IMR-90 (cell line): ENCODE measurements at regions not wholly inside any gene's neighbourhood (a gene's known extent, or its start where the extent isn't known, plus 50 kb on each side); places are given as distances from the start of the nearest gene placed in this dataset.

Source experiments
- ATAC-seq: fragments of 200-7000 bp; cut with Tn5 transposase; 2 replicates; pipeline ENCODE4 v1.9.1; 2020; ENCODE audit warnings: low read depth, mild to moderate bottlenecking, moderate library complexity
- BruUV-seq: library from RNA; stranded (reverse); fragments of 400-500 nt; replicated peaks from 2 replicates; lab custom pipeline; 2021; lab: Mats Ljungman, UMichigan
- CTCF ChIA-PET: fragments of 300-600 bp; formaldehyde crosslinking; extraction: SDS; loops from one replicate; lab custom pipeline; 2021; ENCODE audit warnings: antibody characterized with exemption; lab: Yijun Ruan, JAX
- POLR2A ChIA-PET: fragments of 300-600 bp; sonication (Branson Sonifier 250); formaldehyde crosslinking; loops from one replicate; lab custom pipeline; 2022; ENCODE audit warnings: antibody characterized with exemption; ENCODE audit not compliant: unreplicated experiment; lab: Charles Lee
- DNase-seq: peaks from one replicate; pipeline ENCODE4 v3.0.0; 2013
- H2AFZ ChIP-seq: replicated peaks from 2 replicates; pipeline ENCODE3; 2013; ENCODE audit warnings: low read length, mild to moderate bottlenecking; ENCODE audit not compliant: poor library complexity
- H2AK5ac ChIP-seq: 2 replicates; pipeline ENCODE4 v1.6.1; 2013; ENCODE audit warnings: low read depth, low read length, inconsistent platforms
- H2AK9ac ChIP-seq: replicated peaks from 2 replicates; pipeline ENCODE3; 2013; ENCODE audit warnings: mild to moderate bottlenecking, low read depth, low read length, moderate library complexity; ENCODE audit not compliant: poor library complexity
- H2BK120ac ChIP-seq: 2 replicates; pipeline ENCODE4 v1.6.1; 2013; ENCODE audit warnings: low read depth, low read length, inconsistent platforms
- H2BK15ac ChIP-seq: 3 replicates; pipeline ENCODE4 v1.6.1; 2013; ENCODE audit warnings: low read depth, low read length, inconsistent platforms
- H2BK20ac ChIP-seq: 2 replicates; pipeline ENCODE4 v1.6.1; 2013; ENCODE audit warnings: low read depth, mild to moderate bottlenecking, inconsistent platforms, low read length, moderate library complexity
- H2BK5ac ChIP-seq: 2 replicates; pipeline ENCODE4 v1.6.1; 2013; ENCODE audit warnings: mild to moderate bottlenecking, low read depth, low read length, inconsistent platforms; ENCODE audit not compliant: poor library complexity, severe bottlenecking
- H3K14ac ChIP-seq: replicated peaks from 2 replicates; pipeline ENCODE4 v1.6.1; 2013; ENCODE audit warnings: low read depth, low read length, inconsistent platforms
- H3K18ac ChIP-seq: 2 replicates; pipeline ENCODE4 v1.6.1; 2013; ENCODE audit warnings: low read depth, low read length, control low read depth
- H3K23ac ChIP-seq: 2 replicates; pipeline ENCODE4 v1.6.1; 2013; ENCODE audit warnings: low read depth, low read length, inconsistent platforms
- H3K27ac ChIP-seq: 2 replicates; pipeline ENCODE4 v1.5.1; 2013; ENCODE audit warnings: mild to moderate bottlenecking, control low read depth, low read length; ENCODE audit not compliant: insufficient read depth
- H3K27me3 ChIP-seq: 2 replicates; pipeline ENCODE4 v1.6.1; 2013; ENCODE audit warnings: low read length; ENCODE audit not compliant: control insufficient read depth, insufficient read depth
- H3K36me3 ChIP-seq: 2 replicates; pipeline ENCODE4 v1.6.1; 2013; ENCODE audit warnings: low read length, mixed read lengths; ENCODE audit not compliant: control insufficient read depth, insufficient read depth
- H3K4ac ChIP-seq: 2 replicates; pipeline ENCODE4 v1.6.1; 2013; ENCODE audit warnings: low read depth, low read length, inconsistent platforms
- H3K4me1 ChIP-seq: 2 replicates; pipeline ENCODE4 v1.6.1; 2013; ENCODE audit warnings: low read length, mixed read lengths; ENCODE audit not compliant: control insufficient read depth, insufficient read depth
- H3K4me2 ChIP-seq: 2 replicates; pipeline ENCODE4 v1.6.1; 2013; ENCODE audit warnings: low read depth, mild to moderate bottlenecking, control low read depth, low read length, moderate library complexity
- H3K4me3 ChIP-seq: 2 replicates; pipeline ENCODE4 v1.5.1; 2013; ENCODE audit warnings: low read depth, mild to moderate bottlenecking, control low read depth, low read length, moderate library complexity; ENCODE audit not compliant: insufficient read depth
- H3K56ac ChIP-seq: 2 replicates; pipeline ENCODE4 v1.6.1; 2013; ENCODE audit warnings: low read length, inconsistent platforms; ENCODE audit not compliant: insufficient read depth; ENCODE audit errors: extremely low read depth
- H3K79me1 ChIP-seq, 2 experiments: 2 replicates each; pipeline ENCODE4 v1.6.1; 2013; ENCODE audit warnings: low read length in 2 of 2, inconsistent platforms in 1 of 2, low read depth in 1 of 2
- H3K9ac ChIP-seq: 2 replicates; pipeline ENCODE4 v1.6.1; 2013; ENCODE audit warnings: low read depth, low read length, control low read depth
- H3K9me1 ChIP-seq: 2 replicates; pipeline ENCODE4 v1.6.1; 2013; ENCODE audit warnings: low read length, inconsistent platforms; ENCODE audit not compliant: insufficient read depth
- H3K9me3 ChIP-seq: 2 replicates; pipeline ENCODE4 v1.6.1; 2013; ENCODE audit warnings: low read length; ENCODE audit not compliant: control insufficient read depth, insufficient read depth
- H4K20me1 ChIP-seq: 2 replicates; pipeline ENCODE4 v1.6.1; 2013; ENCODE audit warnings: low read length, inconsistent platforms; ENCODE audit not compliant: insufficient read depth
- H4K5ac ChIP-seq: 2 replicates; pipeline ENCODE4 v1.6.1; 2013; ENCODE audit warnings: mild to moderate bottlenecking, low read depth, low read length, control low read depth
- H4K8ac ChIP-seq, 2 experiments: 2 replicates each; pipeline ENCODE4 v1.6.1; 2013; ENCODE audit warnings: low read depth in 2 of 2, low read length in 2 of 2, control low read depth in 1 of 2, inconsistent platforms in 1 of 2
- H4K91ac ChIP-seq: 2 replicates; pipeline ENCODE4 v1.6.1; 2013; ENCODE audit warnings: low read depth, low read length, inconsistent platforms; ENCODE audit not compliant: insufficient read depth
- MAFK ChIP-seq: IDR thresholded peaks from 2 replicates; pipeline ENCODE4 v1.6.1; 2012; ENCODE audit warnings: low read depth, low read length, improper control_type of control experiment
- MAZ ChIP-seq: IDR thresholded peaks from 2 replicates; pipeline ENCODE4 v1.6.1; 2012; ENCODE audit warnings: low read depth, mild to moderate bottlenecking, low read length, improper control_type of control experiment, moderate library complexity, borderline replicate concordance
- MXI1 ChIP-seq: IDR thresholded peaks from 2 replicates; pipeline ENCODE4 v1.6.1; 2012; ENCODE audit warnings: low read depth, mild to moderate bottlenecking, low read length, moderate library complexity, borderline replicate concordance
- NFE2L2 ChIP-seq: fragments of 150-350 bp; IDR thresholded peaks from 2 replicates; pipeline ENCODE4 v1.6.1; 2016; ENCODE audit warnings: low read depth, mild to moderate bottlenecking, low read length
- RCOR1 ChIP-seq: IDR thresholded peaks from 2 replicates; pipeline ENCODE4 v1.6.1; 2012; ENCODE audit warnings: mild to moderate bottlenecking, low read length, improper control_type of control experiment; ENCODE audit not compliant: insufficient replicate concordance
- SMC3 ChIP-seq: fragments of 150-350 bp; IDR thresholded peaks from 2 replicates; pipeline ENCODE4 v1.6.1; 2016; ENCODE audit warnings: low read depth, mild to moderate bottlenecking, antibody characterized with exemption, low read length, moderate library complexity
- WGBS, 2 experiments: methylation state at CpG; one replicate each; pipeline versions ENCODE4 v1.1.5 to v1.1.7; 2013; ENCODE audit warnings: missing lambda C conversion rate in 2 of 2; ENCODE audit not compliant: insufficient read length in 1 of 2; ENCODE audit errors: extremely low coverage in 2 of 2; 5-methylcytosine and 5-hydroxymethylcytosine counted together
- dilution Hi-C: fragments of 300-500 bp; cut with HindIII; formaldehyde crosslinking; loops from one replicate; pipeline ENCODE4 v1.14.3; 2018; ENCODE audit warnings: low sequenced_read_pairs; ENCODE audit not compliant: unreplicated experiment
- in situ Hi-C: fragments of 300-500 bp; cut with MboI; formaldehyde crosslinking; loops from 3 replicates; pipeline ENCODE4 v1.14.3; 2019; ENCODE audit warnings: low sequenced_read_pairs, inconsistent platforms, mixed read lengths
- intact Hi-C: fragments of 100-400 bp; cut with micrococcal nuclease; formaldehyde crosslinking; loops from 2 replicates; pipeline ENCODE4 v1.10.0; 2022
- TF ChIP-seq, protein P1 (sequence below): fragments of 150-350 bp; IDR thresholded peaks from 2 replicates; pipeline ENCODE4 v1.6.1; 2017; ENCODE audit warnings: mild to moderate bottlenecking, antibody characterized with exemption, low read length, low read depth
- TF ChIP-seq, protein P2 (sequence below): fragments of 150-350 bp; IDR thresholded peaks from 2 replicates; pipeline ENCODE4 v1.6.1; 2016; ENCODE audit warnings: low read depth, mild to moderate bottlenecking, low read length, moderate library complexity, borderline replicate concordance

DNA sequence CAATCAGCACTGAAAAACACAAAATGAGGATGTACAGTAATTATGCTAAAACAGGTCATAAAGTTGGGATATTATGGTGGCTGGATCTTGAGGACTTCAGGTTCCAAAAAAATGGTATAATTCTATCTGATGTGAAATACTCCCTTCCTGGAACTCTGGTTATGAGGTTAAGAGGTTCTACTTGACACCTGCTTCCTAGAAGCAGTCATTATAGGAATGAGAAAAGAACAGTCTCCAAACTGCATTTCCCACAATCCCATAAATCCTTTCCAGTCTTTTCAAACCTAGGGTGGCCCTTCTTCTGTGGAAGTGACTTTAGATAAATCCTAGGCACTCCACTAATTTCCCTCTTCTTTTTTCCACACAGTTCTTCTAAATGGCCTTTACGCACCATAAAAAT is 63.7 kb upstream of the OR10AD1 start:
- in situ Hi-C loops, result no loop called here
- H2AK9ac ChIP-seq, result no peak overlapping the region
- H3K27ac ChIP-seq, result no peak overlapping the region
- H3K27me3 ChIP-seq, result no peaks in the 10 kb centered on the region; the same call in 1 of the 2 replicates
- H2BK120ac ChIP-seq, result no peak overlapping the region
- no peak overlapping the region for H2BK20ac ChIP-seq
- no peaks in the 10 kb centered on the region for H3K36me3 ChIP-seq
- ChIA-PET CTCF (no interaction called here), POLR2A (no interaction called here)
- H3K14ac ChIP-seq, result no peak overlapping the region
- H4K91ac ChIP-seq, result no peak overlapping the region
- H3K9ac ChIP-seq, result no peak overlapping the region
- no peak overlapping the region for H3K18ac ChIP-seq
- dilution Hi-C loops, result no loop called here
- no CpG with 5 or more reads among the region's 1 CpG for WGBS, 2 experiments
- no peak overlapping the region for H2AK5ac ChIP-seq
- no peak overlapping the region for H2AFZ ChIP-seq
- H3K23ac ChIP-seq, result no peak overlapping the region
- no peaks in the 10 kb centered on the region for H3K9me3 ChIP-seq
- no peaks in the 10 kb centered on the region for H4K20me1 ChIP-seq
- no peak overlapping the region for H3K4me3 ChIP-seq
- TF ChIP-seq MXI1 (no peak), NFE2L2 (no peak), MAFK (no peak), SMC3 (no peak), RCOR1 (no peak), MAZ (no peak)
- TF ChIP-seq, protein P1, sequence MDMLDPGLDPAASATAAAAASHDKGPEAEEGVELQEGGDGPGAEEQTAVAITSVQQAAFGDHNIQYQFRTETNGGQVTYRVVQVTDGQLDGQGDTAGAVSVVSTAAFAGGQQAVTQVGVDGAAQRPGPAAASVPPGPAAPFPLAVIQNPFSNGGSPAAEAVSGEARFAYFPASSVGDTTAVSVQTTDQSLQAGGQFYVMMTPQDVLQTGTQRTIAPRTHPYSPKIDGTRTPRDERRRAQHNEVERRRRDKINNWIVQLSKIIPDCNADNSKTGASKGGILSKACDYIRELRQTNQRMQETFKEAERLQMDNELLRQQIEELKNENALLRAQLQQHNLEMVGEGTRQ, result no peak
- TF ChIP-seq, protein P2, sequence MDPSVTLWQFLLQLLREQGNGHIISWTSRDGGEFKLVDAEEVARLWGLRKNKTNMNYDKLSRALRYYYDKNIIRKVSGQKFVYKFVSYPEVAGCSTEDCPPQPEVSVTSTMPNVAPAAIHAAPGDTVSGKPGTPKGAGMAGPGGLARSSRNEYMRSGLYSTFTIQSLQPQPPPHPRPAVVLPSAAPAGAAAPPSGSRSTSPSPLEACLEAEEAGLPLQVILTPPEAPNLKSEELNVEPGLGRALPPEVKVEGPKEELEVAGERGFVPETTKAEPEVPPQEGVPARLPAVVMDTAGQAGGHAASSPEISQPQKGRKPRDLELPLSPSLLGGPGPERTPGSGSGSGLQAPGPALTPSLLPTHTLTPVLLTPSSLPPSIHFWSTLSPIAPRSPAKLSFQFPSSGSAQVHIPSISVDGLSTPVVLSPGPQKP, result no peak
- no peak overlapping the region for H4K8ac ChIP-seq
- no peak overlapping the region for H3K4me2 ChIP-seq
- H3K9me1 ChIP-seq, result no peaks in the 10 kb centered on the region
- DNase-seq (no peak), ATAC-seq (no peak)
- no peaks in the 10 kb centered on the region for H3K4me1 ChIP-seq
- no peak overlapping the region for H2BK5ac ChIP-seq
- H3K56ac ChIP-seq, result no peak overlapping the region
- H4K5ac ChIP-seq, result no peak overlapping the region
- H2BK15ac ChIP-seq, result no peak overlapping the region
- intact Hi-C loops, result no loop called here
- BruUV-seq, result no TSS peak
- no peaks in the 10 kb centered on the region for H3K79me1 ChIP-seq
- H3K4ac ChIP-seq, result no peak overlapping the region
